Mucosa of rectum (tissue), 2 donors: ENCODE measurements at regions not wholly inside any gene's neighbourhood (a gene's known extent, or its start where the extent isn't known, plus 50 kb on each side); places are given as distances from the start of the nearest gene placed in this dataset.

ENCODE experiments used
- H3K27ac ChIP-seq, 2 donors: one replicate each; pipeline ENCODE4 v1.7.0; 2013; ENCODE audit warnings: inconsistent platforms in 2 of 2, low read depth in 2 of 2, low read length in 2 of 2
- H3K27me3 ChIP-seq, 2 donors: one replicate each; pipeline ENCODE4 v1.7.0; 2013; ENCODE audit warnings: low read length in 2 of 2; ENCODE audit not compliant: control insufficient read depth in 2 of 2, insufficient read depth in 2 of 2
- H3K36me3 ChIP-seq, 2 donors: one replicate each; pipeline ENCODE4 v1.7.0; 2013; ENCODE audit warnings: low read length in 2 of 2; ENCODE audit not compliant: control insufficient read depth in 2 of 2, insufficient read depth in 2 of 2
- H3K4me1 ChIP-seq, 2 donors: one replicate each; pipeline ENCODE4 v1.7.0; 2013; ENCODE audit warnings: low read length in 2 of 2, mild to moderate bottlenecking in 1 of 2; ENCODE audit not compliant: control insufficient read depth in 2 of 2, insufficient read depth in 2 of 2
- H3K4me3 ChIP-seq, 2 donors: one replicate each; pipeline ENCODE4 v1.7.0; 2013; ENCODE audit warnings: low read length in 2 of 2
- H3K9ac ChIP-seq, 2 donors: one replicate each; pipeline ENCODE4 v1.7.0; 2013; ENCODE audit warnings: low read length in 2 of 2, low read depth in 1 of 2, mild to moderate bottlenecking in 1 of 2
- H3K9me3 ChIP-seq, 2 donors: one replicate each; pipeline ENCODE4 v1.7.0; 2013; ENCODE audit warnings: low read length in 2 of 2; ENCODE audit not compliant: control insufficient read depth in 2 of 2
- donor health status: healthy.
- donor health status: Normal muscosa, but diverticular disease.

GRCh38 chr10:94264085-94264484, 98.7 kb downstream of the NOC3L start:
- H3K27ac ChIP-seq: no peak overlapping the region

GRCh38 chr10:94266091-94266490, 96.6 kb downstream of the NOC3L start:
- Histone ChIP-seq H3K9ac (no peak overlapping the region), H3K36me3 (peaks cover 37 to 40% of the 10 kb centered on the region in 2 donors), H3K27ac (no peak overlapping the region), H3K9me3 (no peaks in the 10 kb centered on the region), H3K27me3 (no peaks in the 10 kb centered on the region), H3K4me1 (no peaks in the 10 kb centered on the region), H3K4me3 (no peak overlapping the region)

More at GRCh38 chr10:94264085-94264484, 98.7 kb downstream of the NOC3L start:
- H3K27me3 ChIP-seq: no peaks in the 10 kb centered on the region
- peaks cover 32 to 36% of the 10 kb centered on the region in 2 donors for H3K36me3 ChIP-seq
- H3K4me3 ChIP-seq: no peak overlapping the region
- no peaks in the 10 kb centered on the region for H3K9me3 ChIP-seq
- no peaks in the 10 kb centered on the region for H3K4me1 ChIP-seq
- no peak overlapping the region for H3K9ac ChIP-seq

- H3K4me1 ChIP-seq: no peaks in the 10 kb centered on the region
- H3K27ac ChIP-seq: no peak overlapping the region
- peaks cover 39 to 42% of the 10 kb centered on the region in 2 donors for H3K36me3 ChIP-seq
- no peaks in the 10 kb centered on the region for H3K9me3 ChIP-seq
- H3K27me3 ChIP-seq: no peaks in the 10 kb centered on the region
- no peak overlapping the region for H3K4me3 ChIP-seq
- no peak overlapping the region for H3K9ac ChIP-seq
Measured at GRCh38 chr10:94268652-94269051, 94.1 kb downstream of the NOC3L start.

- Histone ChIP-seq H3K27ac (no peak overlapping the region), H3K36me3 (peaks cover 31 to 33% of the 10 kb centered on the region in 2 donors), H3K9ac (no peak overlapping the region), H3K4me1 (peaks cover 0 to 4% of the 10 kb centered on the region in 2 donors), H3K4me3 (no peak overlapping the region), H3K9me3 (no peaks in the 10 kb centered on the region), H3K27me3 (no peaks in the 10 kb centered on the region)
Measured at GRCh38 chr10:94274142-94274787, 88.5 kb downstream of the NOC3L start.

- H3K9me3 ChIP-seq: no peaks in the 10 kb centered on the region
- no peak overlapping the region for H3K27ac ChIP-seq
- H3K4me1 ChIP-seq: peaks cover 0 to 4% of the 10 kb centered on the region in 2 donors
- H3K4me3 ChIP-seq: no peak overlapping the region
- no peaks in the 10 kb centered on the region for H3K27me3 ChIP-seq
- H3K36me3 ChIP-seq: peaks cover 23 to 25% of the 10 kb centered on the region in 2 donors
- no peak overlapping the region for H3K9ac ChIP-seq
Measured at GRCh38 chr10:94276140-94276539, 86.6 kb downstream of the NOC3L start.

- Histone ChIP-seq H3K9ac (no peak overlapping the region), H3K36me3 (peaks cover 28% of the 10 kb centered on the region in 2 donors), H3K4me3 (no peak overlapping the region), H3K27me3 (no peaks in the 10 kb centered on the region), H3K4me1 (peaks cover 0 to 4% of the 10 kb centered on the region in 2 donors), H3K9me3 (no peaks in the 10 kb centered on the region), H3K27ac (no peak overlapping the region)
Measured at GRCh38 chr10:94277450-94277849, 85.3 kb downstream of the NOC3L start.

GRCh38 chr10:94279835-94280709, 82.7 kb downstream of the NOC3L start:
- Histone ChIP-seq H3K27me3 (no peaks in the 10 kb centered on the region), H3K27ac (no peak overlapping the region), H3K9me3 (no peaks in the 10 kb centered on the region), H3K9ac (no peak overlapping the region), H3K36me3 (peaks cover 26 to 30% of the 10 kb centered on the region in 2 donors), H3K4me1 (no peaks in the 10 kb centered on the region), H3K4me3 (no peak overlapping the region)

- H3K27ac ChIP-seq: no peak overlapping the region
- H3K36me3 ChIP-seq: peaks cover 37 to 40% of the 10 kb centered on the region in 2 donors
- no peaks in the 10 kb centered on the region for H3K4me1 ChIP-seq
- no peak overlapping the region for H3K4me3 ChIP-seq
- H3K9ac ChIP-seq: no peak overlapping the region
- H3K9me3 ChIP-seq: no peaks in the 10 kb centered on the region
- H3K27me3 ChIP-seq: no peaks in the 10 kb centered on the region
Measured at GRCh38 chr10:94281654-94282053, 81.1 kb downstream of the NOC3L start.

- no peak overlapping the region for H3K4me3 ChIP-seq
- peaks cover 39 to 40% of the 10 kb centered on the region in 2 donors for H3K36me3 ChIP-seq
- no peaks in the 10 kb centered on the region for H3K27me3 ChIP-seq
- no peak overlapping the region for H3K9ac ChIP-seq
- no peaks in the 10 kb centered on the region for H3K9me3 ChIP-seq
- H3K27ac ChIP-seq: no peak overlapping the region
- no peaks in the 10 kb centered on the region for H3K4me1 ChIP-seq
Measured at GRCh38 chr10:94282369-94282768, 80.4 kb downstream of the NOC3L start.
